ENCODE measurements at regions not wholly inside any gene's neighbourhood (a gene's known extent, or its start where the extent isn't known, plus 50 kb on each side); places are given as distances from the start of the nearest gene placed in this dataset.
"Not testable (repeated sequence)": the region's sequence is repeated elsewhere in the genome, so short reads cannot be mapped to it uniquely, and the experiment has no call there.

DNA sequence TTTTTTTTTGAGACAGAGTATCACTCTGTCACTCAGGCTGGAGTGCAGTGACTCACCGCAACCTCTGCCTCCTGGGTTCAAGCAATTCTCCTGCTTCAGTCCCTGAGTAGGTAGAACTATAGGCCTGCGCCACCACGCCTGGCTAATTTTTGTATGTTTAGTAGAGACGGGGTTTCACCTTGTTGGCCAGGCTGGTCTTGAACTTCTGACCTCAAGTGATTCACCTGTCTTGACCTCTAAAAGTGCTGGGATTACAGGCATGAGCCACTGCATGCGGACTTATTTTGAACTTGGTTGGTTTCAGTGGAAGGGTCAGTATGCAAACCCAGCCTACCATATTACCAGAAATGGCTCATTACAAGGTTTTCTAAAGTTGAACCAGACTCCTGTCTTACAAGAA, 61.6 kb upstream of the GBA3 start:
- not testable (repeated sequence) for DNase-seq

DNA sequence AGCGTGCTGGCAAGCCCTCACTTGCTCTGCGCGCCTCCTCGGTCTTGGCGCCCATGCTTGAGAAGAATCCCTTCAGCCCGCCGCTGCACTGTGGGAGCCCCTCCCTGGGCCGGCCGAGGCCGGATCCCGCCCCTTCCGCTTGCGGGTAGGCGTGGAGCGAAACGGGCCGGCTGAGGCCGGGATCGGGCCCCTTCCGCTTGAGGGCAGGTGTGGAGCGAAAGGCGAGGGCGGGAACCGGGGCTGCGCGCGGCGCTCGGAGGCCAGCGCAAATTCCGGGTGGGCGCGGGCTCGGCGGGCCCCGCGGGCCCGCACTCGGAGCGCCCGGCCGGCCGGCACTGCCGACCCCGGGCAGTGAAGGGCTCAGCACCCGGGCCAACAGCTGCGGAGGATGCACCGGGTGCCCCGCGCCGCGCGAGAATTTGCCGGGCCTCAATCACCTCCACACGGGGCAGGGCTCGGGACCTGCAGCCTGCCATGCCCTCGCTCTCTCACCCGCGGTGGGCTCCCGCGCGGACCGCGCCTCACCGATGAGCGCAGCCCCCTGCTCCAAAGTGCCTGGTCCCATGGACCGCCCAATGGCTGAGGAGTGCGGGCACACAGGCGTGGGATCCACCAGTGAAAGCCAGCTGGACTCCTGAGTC, 58.1 kb upstream of the GBA3 start:
- DNase-seq = peak; percentile 0

GRCh38 chr4:22635182-22635549, 57.6 kb upstream of the GBA3 start:
- not testable (repeated sequence) for DNase-seq

GRCh38 chr4:22635692-22636091, 57.0 kb upstream of the GBA3 start:
- no peak for DNase-seq

DNA sequence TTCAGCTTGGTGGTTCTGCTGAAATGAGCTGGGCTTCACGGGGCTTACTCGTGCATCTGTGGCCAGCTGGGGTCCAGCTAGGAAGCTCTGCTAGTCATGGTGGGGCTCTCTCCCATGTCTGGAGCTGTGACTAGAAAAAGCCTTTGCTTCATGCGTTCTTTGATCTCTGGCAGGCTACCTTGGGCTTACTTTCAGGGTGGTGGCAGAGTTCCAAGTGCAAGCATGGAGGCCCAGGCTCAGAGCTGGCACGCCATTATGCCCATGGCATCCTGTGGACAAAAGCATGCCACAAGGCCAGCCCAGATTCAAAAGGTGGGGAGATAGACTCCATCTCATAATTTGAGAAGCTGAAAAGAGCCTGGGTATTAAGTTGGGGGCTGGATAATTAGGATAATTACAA, 55.4 kb upstream of the GBA3 start:
- no peak for DNase-seq
